Parathyroid adenoma (tissue), 2 donors: ENCODE measurements at regions not wholly inside any gene's neighbourhood (a gene's known extent, or its start where the extent isn't known, plus 50 kb on each side); places are given as distances from the start of the nearest gene placed in this dataset.

ENCODE experiments used
- H2AFZ ChIP-seq: fragments of 300-600 bp; sonication (generic); one replicate; pipeline ENCODE4 v1.7.0; 2017; ENCODE audit warnings: antibody characterized with exemption, mild to moderate bottlenecking
- H3K27ac ChIP-seq: fragments of 300-600 bp; sonication (generic); one replicate; pipeline ENCODE4 v1.7.0; 2017
- H3K27me3 ChIP-seq: fragments of 300-600 bp; sonication (generic); one replicate; pipeline ENCODE4 v1.7.0; 2017; ENCODE audit warnings: low read length; ENCODE audit not compliant: control insufficient read depth, insufficient read depth
- H3K36me3 ChIP-seq: fragments of 300-600 bp; sonication (generic); one replicate; pipeline ENCODE4 v1.7.0; 2017; ENCODE audit warnings: low read length; ENCODE audit not compliant: control insufficient read depth, insufficient read depth
- H3K4me1 ChIP-seq: fragments of 300-600 bp; sonication (generic); one replicate; pipeline ENCODE4 v1.7.0; 2017; ENCODE audit warnings: control low read depth
- H3K4me2 ChIP-seq: fragments of 300-600 bp; sonication (generic); one replicate; pipeline ENCODE4 v1.7.0; 2017; ENCODE audit warnings: low read length
- H3K4me3 ChIP-seq: fragments of 300-600 bp; sonication (generic); one replicate; pipeline ENCODE4 v1.7.0; 2017; ENCODE audit warnings: low read depth, low read length
- H3K79me2 ChIP-seq: fragments of 300-600 bp; sonication (generic); one replicate; pipeline ENCODE4 v1.7.0; 2017; ENCODE audit warnings: control low read depth
- H3K9ac ChIP-seq: fragments of 300-600 bp; sonication (generic); one replicate; pipeline ENCODE4 v1.7.0; 2017; ENCODE audit warnings: mild to moderate bottlenecking
- H3K9me3 ChIP-seq: fragments of 300-600 bp; sonication (generic); one replicate; pipeline ENCODE4 v1.7.0; 2017; ENCODE audit warnings: low read length; ENCODE audit not compliant: control insufficient read depth
- TF ChIP-seq, protein P1 (sequence below): fragments of 300-600 bp; sonication (generic); IDR thresholded peaks from one replicate; pipeline ENCODE4 v1.7.0; 2017; ENCODE audit warnings: antibody characterized with exemption, mild to moderate bottlenecking
- donor health status: primary hyperparathyroidism.

DNA sequence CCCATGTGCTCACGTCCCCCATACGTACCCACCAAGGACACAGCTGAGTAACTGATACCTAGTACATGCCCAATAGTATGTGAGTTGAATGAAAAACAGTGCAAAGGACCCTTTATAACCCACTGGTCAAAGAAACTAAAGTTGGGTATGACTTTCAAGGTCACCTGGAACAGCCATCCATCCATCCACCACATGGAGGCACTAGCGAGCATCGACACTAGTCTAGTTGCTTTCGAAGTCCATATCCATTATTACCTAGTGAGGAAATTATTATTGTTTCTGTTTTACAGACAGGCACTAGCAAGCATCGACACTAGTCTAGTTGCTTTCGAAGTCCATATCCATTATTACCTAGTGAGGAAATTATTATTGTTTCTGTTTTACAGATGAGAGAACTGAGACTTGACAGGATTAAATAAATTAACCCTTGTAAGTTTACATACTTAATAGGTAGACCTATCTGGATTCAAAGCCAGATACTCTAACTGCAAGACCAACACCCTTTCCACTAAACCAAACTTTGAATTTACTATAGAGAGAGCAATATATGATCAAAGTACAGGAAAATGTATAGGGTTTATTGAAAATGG is 233.7 kb downstream of the METTL4 start:
- no peaks in the 10 kb centered on the region for H3K9me3 ChIP-seq
- H3K79me2 ChIP-seq = no peaks in the 10 kb centered on the region
- TF ChIP-seq, protein P1, sequence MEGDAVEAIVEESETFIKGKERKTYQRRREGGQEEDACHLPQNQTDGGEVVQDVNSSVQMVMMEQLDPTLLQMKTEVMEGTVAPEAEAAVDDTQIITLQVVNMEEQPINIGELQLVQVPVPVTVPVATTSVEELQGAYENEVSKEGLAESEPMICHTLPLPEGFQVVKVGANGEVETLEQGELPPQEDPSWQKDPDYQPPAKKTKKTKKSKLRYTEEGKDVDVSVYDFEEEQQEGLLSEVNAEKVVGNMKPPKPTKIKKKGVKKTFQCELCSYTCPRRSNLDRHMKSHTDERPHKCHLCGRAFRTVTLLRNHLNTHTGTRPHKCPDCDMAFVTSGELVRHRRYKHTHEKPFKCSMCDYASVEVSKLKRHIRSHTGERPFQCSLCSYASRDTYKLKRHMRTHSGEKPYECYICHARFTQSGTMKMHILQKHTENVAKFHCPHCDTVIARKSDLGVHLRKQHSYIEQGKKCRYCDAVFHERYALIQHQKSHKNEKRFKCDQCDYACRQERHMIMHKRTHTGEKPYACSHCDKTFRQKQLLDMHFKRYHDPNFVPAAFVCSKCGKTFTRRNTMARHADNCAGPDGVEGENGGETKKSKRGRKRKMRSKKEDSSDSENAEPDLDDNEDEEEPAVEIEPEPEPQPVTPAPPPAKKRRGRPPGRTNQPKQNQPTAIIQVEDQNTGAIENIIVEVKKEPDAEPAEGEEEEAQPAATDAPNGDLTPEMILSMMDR = peak; percentile 46

DNA sequence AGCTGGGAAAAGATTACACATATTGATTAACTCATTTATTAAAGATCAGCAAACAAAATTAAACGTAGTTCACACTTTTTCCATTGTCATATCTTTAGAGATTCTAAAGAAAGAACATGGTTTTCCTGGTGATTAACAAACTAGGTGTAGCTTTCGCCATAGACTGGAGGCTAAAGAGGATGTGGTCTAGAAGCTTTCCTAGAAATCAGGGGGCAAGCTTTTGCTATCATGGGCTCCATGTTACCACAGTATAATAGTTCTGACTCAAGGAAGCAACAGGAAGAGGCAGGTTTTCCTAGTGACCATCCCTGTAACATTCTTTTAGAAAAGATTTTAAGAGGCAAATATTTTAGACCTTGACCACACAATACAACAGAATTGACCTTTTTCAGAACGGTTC is 232.7 kb downstream of the METTL4 start:
- H3K9ac ChIP-seq = no peak overlapping the region
- H3K4me2 ChIP-seq = no peak overlapping the region
- H3K27me3 ChIP-seq = no peaks in the 10 kb centered on the region
- no peak overlapping the region for H3K27ac ChIP-seq
- no peaks in the 10 kb centered on the region for H3K36me3 ChIP-seq
- TF ChIP-seq, protein P1 = no peak
- H3K79me2 ChIP-seq = no peaks in the 10 kb centered on the region
- H3K4me3 ChIP-seq = no peak overlapping the region
- H3K9me3 ChIP-seq = no peaks in the 10 kb centered on the region
- no peak overlapping the region for H2AFZ ChIP-seq
- no peaks in the 10 kb centered on the region for H3K4me1 ChIP-seq

More for the DNA sequence above, 233.7 kb downstream of the METTL4 start:
- Histone ChIP-seq H3K4me2 (no peak overlapping the region), H3K4me1 (no peaks in the 10 kb centered on the region), H3K4me3 (no peak overlapping the region), H3K27me3 (no peaks in the 10 kb centered on the region), H3K9ac (no peak overlapping the region), H3K36me3 (no peaks in the 10 kb centered on the region), H3K27ac (no peak overlapping the region), H2AFZ (no peak overlapping the region)

DNA sequence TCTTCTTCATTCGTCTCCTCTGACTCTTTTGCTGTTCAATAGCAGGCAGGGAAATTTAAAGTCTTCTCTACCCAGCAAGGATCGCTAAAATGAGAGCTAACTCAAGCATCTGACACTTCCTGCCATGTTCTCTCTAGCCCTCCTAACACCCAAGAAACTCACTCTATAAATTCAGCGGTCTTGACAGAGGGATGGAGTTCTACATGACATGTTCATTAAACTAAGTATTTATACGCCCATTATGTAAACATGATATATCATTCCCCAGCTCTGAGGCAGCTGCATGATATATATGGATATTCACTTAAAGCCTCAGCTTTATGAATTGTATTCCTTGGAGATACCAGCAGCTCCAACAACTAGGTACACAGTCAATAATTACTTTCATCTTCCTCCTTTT is 231.0 kb downstream of the METTL4 start:
- Histone ChIP-seq H3K27ac (no peak overlapping the region), H3K4me3 (no peak overlapping the region), H3K4me1 (no peaks in the 10 kb centered on the region), H3K36me3 (no peaks in the 10 kb centered on the region), H3K27me3 (no peaks in the 10 kb centered on the region), H2AFZ (no peak overlapping the region), H3K4me2 (no peak overlapping the region), H3K9me3 (no peaks in the 10 kb centered on the region), H3K9ac (no peak overlapping the region), H3K79me2 (no peaks in the 10 kb centered on the region)
- TF ChIP-seq, protein P1 = no peak

DNA sequence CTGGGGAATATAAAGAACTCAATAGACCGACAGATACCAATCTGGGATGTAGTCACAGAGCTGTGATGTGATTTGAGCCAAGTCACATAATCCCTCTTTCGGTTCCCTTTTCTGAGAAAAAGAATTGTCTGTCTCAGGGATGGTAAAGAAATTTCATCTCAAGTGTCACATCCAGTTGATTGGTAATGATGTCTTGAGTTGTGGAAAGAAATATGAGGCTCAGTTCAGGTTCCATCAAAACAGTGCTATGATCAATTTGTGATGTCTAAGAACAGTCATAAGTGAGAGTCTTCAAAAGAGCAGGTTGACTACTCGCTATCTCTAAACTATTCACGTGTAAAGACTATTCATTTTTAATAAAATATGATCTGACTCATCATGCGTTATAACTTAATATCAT is 223.3 kb downstream of the METTL4 start:
- no peaks in the 10 kb centered on the region for H3K9me3 ChIP-seq
- no peak overlapping the region for H3K9ac ChIP-seq
- no peak overlapping the region for H3K4me2 ChIP-seq
- no peaks in the 10 kb centered on the region for H3K4me1 ChIP-seq
- TF ChIP-seq, protein P1 = no peak
- H3K36me3 ChIP-seq = no peaks in the 10 kb centered on the region
- H3K27me3 ChIP-seq = no peaks in the 10 kb centered on the region
- no peak overlapping the region for H2AFZ ChIP-seq
- H3K4me3 ChIP-seq = no peak overlapping the region
- H3K79me2 ChIP-seq = no peaks in the 10 kb centered on the region
- no peak overlapping the region for H3K27ac ChIP-seq

DNA sequence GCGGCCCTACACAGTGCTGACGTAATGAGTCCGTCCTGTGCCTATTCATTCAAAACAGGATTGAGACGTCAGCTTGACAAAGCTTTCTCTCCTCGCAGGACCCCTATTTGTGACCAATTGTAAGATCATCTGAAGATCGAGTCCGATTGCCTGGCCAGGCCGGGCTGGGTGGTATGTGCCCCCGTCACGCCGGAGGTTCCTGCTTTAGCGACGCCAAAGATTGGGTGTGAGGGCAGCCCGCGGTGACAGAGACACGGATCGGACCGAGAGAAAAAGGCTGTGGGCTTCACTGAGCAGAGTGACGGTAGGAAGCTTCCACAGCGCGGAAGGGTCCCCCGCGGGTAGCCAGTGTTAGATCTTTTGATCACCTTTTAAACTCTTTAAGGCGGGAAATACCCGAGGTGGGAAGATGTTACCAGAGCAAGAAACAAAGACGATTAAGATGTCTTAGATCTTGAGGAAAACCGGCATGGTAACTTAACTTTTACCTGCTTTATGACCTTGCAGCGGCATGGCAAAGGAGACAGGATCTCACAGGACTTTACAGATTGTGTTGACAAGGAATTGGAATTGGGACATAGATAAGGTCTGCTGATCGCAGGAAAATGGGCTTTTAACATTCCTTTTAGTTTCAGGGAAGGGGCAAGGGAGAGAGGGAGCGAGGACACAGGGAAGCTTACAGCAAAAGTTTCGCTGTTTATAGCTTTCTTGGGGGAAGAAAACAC is 220.0 kb downstream of the METTL4 start:
- H3K27me3 ChIP-seq = no peaks in the 10 kb centered on the region
- H3K79me2 ChIP-seq = no peaks in the 10 kb centered on the region
- peak overlapping the region; percentile 39 for H2AFZ ChIP-seq
- no peaks in the 10 kb centered on the region for H3K36me3 ChIP-seq
- H3K4me2 ChIP-seq = peak overlapping the region; percentile 47
- no peak overlapping the region for H3K9ac ChIP-seq
- no peak overlapping the region for H3K27ac ChIP-seq
- H3K4me3 ChIP-seq = no peak overlapping the region
- H3K4me1 ChIP-seq = no peaks in the 10 kb centered on the region
- TF ChIP-seq, protein P1 = no peak
- H3K9me3 ChIP-seq = no peaks in the 10 kb centered on the region
